Panc1 (cell line): ENCODE measurements at regions not wholly inside any gene's neighbourhood (a gene's known extent, or its start where the extent isn't known, plus 50 kb on each side); places are given as distances from the start of the nearest gene placed in this dataset.

Experiments used
- CTCF ChIP-seq: fragments of 450-650 bp; IDR thresholded peaks from 2 replicates; pipeline ENCODE4 v1.5.1; 2017; ENCODE audit warnings: mild to moderate bottlenecking
- POLR2AphosphoS5 ChIP-seq: IDR thresholded peaks from 2 replicates; pipeline ENCODE4 v1.6.1; 2012; ENCODE audit warnings: mild to moderate bottlenecking, low read depth, low read length, moderate library complexity
- TCF7L2 ChIP-seq: IDR thresholded peaks from 2 replicates; pipeline ENCODE4 v1.6.1; 2011; ENCODE audit warnings: mild to moderate bottlenecking, low read depth, low read length, inconsistent platforms
- TF ChIP-seq, protein P1 (sequence below), 2 experiments: IDR thresholded peaks; 2 replicates each; pipeline ENCODE4 v1.6.1; 2011 to 2012; ENCODE audit warnings: low read depth in 2 of 2, control low read depth in 1 of 2, low read length in 1 of 2, mild to moderate bottlenecking in 1 of 2, moderate library complexity in 1 of 2; ENCODE audit not compliant: insufficient read depth in 1 of 2

GRCh38 chr10:120963594-120964220 lies 112.5 kb downstream of the WDR11 start:
- TF ChIP-seq CTCF (no peak), POLR2AphosphoS5 (no peak), TCF7L2 (no peak)
- TF ChIP-seq, protein P1, sequence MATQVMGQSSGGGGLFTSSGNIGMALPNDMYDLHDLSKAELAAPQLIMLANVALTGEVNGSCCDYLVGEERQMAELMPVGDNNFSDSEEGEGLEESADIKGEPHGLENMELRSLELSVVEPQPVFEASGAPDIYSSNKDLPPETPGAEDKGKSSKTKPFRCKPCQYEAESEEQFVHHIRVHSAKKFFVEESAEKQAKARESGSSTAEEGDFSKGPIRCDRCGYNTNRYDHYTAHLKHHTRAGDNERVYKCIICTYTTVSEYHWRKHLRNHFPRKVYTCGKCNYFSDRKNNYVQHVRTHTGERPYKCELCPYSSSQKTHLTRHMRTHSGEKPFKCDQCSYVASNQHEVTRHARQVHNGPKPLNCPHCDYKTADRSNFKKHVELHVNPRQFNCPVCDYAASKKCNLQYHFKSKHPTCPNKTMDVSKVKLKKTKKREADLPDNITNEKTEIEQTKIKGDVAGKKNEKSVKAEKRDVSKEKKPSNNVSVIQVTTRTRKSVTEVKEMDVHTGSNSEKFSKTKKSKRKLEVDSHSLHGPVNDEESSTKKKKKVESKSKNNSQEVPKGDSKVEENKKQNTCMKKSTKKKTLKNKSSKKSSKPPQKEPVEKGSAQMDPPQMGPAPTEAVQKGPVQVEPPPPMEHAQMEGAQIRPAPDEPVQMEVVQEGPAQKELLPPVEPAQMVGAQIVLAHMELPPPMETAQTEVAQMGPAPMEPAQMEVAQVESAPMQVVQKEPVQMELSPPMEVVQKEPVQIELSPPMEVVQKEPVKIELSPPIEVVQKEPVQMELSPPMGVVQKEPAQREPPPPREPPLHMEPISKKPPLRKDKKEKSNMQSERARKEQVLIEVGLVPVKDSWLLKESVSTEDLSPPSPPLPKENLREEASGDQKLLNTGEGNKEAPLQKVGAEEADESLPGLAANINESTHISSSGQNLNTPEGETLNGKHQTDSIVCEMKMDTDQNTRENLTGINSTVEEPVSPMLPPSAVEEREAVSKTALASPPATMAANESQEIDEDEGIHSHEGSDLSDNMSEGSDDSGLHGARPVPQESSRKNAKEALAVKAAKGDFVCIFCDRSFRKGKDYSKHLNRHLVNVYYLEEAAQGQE (IDR thresholded peaks at IDR 0.05; ENCODE audit: insufficient read depth in 1 of 2, low read depth in 2 of 2, low read length in 1 of 2), result no peak
